HFF-Myc (cell line): ENCODE measurements at regions not wholly inside any gene's neighbourhood (a gene's known extent, or its start where the extent isn't known, plus 50 kb on each side); places are given as distances from the start of the nearest gene placed in this dataset.

ENCODE experiments used
- DNase-seq: peaks from one replicate; pipeline ENCODE4 v3.0.0-alpha.2; 2011; ENCODE audit warnings: low read depth; ENCODE audit errors: extremely low read depth
- H3K4me3 ChIP-seq: replicated peaks from 2 replicates; pipeline ENCODE4 v1.5.1; 2011; ENCODE audit warnings: low read depth, mild to moderate bottlenecking, control low read depth, low read length
- CTCF ChIP-seq: IDR thresholded peaks from 2 replicates; pipeline ENCODE4 v1.5.1; 2012; ENCODE audit warnings: mild to moderate bottlenecking, low read depth, low read length, control low read depth; ENCODE audit errors: missing control alignments

- no peak for DNase-seq
- H3K4me3 ChIP-seq = no peak overlapping the region
- no peak for TF ChIP-seq CTCF
These were observed 742.0 kb upstream of the FRG1 start for GRCh38 chr4:189198624-189199023.

- TF ChIP-seq CTCF = no peak
- H3K4me3 ChIP-seq = no peak overlapping the region
- no peak for DNase-seq
These were observed 740.3 kb upstream of the FRG1 start for GRCh38 chr4:189200353-189200752.

GRCh38 chr4:189202182-189202868 is 738.3 kb upstream of the FRG1 start:
- no peak overlapping the region; the same call in 1 of the 2 replicates for H3K4me3 ChIP-seq
- peak; percentile 86 for TF ChIP-seq CTCF
- peak; percentile 29 for DNase-seq

GRCh38 chr4:189202869-189203271 is 737.8 kb upstream of the FRG1 start:
- no peak overlapping the region; the same call in 1 of the 2 replicates for H3K4me3 ChIP-seq
- no peak for TF ChIP-seq CTCF
- DNase-seq = peak; percentile 20

GRCh38 chr4:189204616-189205015 is 736.1 kb upstream of the FRG1 start:
- no peak overlapping the region for H3K4me3 ChIP-seq
- no peak for TF ChIP-seq CTCF
- no peak for DNase-seq

GRCh38 chr4:189206953-189207352 is 733.7 kb upstream of the FRG1 start:
- H3K4me3 ChIP-seq = no peak overlapping the region
- no peak for DNase-seq
- TF ChIP-seq CTCF = no peak

GRCh38 chr4:189207872-189208271 is 732.8 kb upstream of the FRG1 start:
- no peak overlapping the region for H3K4me3 ChIP-seq
- TF ChIP-seq CTCF = no peak
- DNase-seq = no peak
